DMS53 treated with DMSO at 0.1 percent for 48 hours (cell line): ENCODE measurements at regions not wholly inside any gene's neighbourhood (a gene's known extent, or its start where the extent isn't known, plus 50 kb on each side); places are given as distances from the start of the nearest gene placed in this dataset.
"Not testable (repeated sequence)": the region's sequence is repeated elsewhere in the genome, so short reads cannot be mapped to it uniquely, and the experiment has no call there.

Experiments used
- DNase-seq: peaks from one replicate; lab custom pipeline; 2025; ENCODE audit not compliant: unreplicated experiment; lab: John Stamatoyannopoulos, UW

DNA sequence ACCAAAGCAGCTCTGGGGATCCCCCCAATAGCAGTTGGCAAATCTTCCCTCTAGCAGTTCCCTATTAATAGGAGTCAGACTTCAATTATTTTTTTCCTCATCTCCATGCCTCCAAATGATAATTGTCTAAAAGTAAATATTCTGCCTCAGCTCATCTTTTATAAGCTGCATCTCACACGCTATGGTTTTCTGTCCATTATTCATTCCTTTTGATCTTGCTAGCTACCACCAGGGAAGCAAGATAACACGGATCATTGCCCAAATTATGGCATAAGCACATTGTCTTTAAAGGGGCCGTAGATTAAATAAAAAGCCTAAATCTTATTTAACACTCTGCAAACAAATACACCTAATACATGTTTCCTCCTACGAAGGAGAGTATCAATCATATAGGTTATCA, 670.8 kb upstream of the FLRT2 start:
- DNase-seq = no peak

DNA sequence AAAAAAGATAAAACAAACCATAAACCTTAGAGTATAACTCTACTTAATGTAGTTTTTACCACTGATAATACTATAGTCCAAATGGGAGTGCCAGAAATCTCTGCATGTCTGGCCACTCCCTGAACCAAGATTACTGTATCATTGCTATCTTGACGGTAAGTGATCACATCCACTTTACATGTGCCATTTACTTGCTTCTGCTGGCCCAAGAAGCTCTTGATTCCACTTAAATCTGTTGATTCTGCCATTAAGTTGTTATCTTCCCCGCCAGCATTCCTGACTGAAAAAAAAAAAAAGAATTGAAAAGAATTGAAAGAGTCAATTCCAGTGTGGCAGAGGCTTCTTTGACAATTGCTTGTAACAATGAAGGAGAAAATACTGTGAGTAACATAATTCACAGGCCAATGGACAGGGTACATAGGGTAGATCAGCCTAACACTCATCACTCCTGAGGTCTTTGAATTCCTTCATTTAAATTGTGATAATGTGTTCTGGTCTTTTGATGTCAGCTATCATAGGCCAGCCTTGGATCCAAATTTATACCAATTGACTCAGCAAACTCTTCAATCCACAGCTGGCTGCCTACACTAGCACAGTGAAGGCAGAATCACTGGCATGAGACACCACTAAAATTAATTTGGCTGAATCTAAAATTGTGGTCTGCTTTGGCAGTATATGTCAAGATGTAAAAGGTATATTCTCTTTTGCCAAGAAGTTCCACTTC, 665.2 kb upstream of the FLRT2 start:
- DNase-seq = no peak

DNA sequence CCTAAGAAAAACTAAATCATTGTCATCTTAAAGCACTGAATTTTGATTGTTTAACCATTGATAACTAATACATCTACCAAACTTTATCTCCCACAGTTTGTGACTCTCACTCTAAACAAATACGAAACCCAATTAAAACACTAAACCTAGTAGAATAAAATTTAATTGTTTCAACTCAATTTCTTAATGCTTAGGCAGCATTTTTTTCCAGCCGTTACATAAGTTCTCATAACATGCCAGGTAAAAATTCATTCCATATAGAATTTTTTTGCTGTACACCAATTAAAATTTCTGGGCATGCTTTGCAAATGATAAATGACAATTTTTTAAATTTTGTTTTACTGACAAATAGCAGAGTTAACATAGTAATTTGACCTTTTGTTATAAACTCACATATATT, 658.2 kb upstream of the FLRT2 start:
- DNase-seq = no peak

DNA sequence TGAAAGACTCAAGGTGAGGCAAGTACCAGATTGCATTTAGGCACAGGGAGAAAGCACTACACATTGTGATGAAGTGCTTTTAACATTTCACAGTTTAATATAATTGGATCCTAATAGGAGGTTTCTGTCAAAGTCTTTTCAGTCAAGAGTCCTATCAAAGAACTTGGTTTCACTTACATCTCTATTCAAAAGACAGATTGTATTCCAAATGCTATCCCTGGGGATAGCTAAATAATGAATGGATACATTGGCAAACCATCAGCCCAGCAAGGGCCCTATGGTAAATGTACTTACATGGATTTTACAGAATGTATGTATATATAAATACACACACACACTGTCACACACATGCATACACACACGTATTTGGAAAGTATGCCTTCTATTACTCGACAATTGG, 655.5 kb upstream of the FLRT2 start:
- no peak for DNase-seq

DNA sequence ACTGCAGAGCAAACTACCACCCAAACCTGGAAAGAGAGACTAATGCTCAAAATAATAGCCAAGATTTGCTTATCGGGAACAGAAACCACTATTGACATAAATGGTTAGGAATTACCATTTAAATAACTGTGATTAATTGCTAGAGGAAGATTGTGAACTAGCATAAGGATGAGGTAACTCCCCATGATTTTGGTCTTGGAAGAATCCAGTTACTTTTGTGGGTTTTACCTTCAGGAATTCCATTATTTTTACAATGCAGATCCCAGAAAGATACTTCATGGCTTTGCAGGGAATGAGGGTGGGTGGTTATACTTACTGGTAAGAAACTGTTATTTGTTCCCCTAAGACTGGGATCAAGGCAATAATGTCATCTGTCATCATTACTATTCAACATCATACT, 652.9 kb upstream of the FLRT2 start:
- no peak for DNase-seq

DNA sequence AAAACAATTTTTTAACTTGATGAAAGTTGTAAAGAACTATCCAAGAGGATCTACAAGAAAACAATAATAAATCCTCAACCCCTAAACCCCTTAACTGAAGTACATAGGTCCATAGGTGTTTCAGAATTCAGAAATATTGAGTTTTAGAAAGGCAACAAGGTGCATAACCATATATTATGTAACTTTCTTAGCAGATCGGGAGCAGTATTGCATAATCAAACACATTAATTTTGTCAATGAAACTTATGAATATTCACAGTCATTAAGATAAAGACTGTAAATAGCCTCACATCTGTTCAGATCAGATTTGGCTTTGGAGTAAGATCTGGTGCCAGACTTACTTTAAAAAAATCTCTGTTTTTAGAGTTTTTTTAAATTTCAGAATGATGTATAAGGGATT, 647.1 kb upstream of the FLRT2 start:
- DNase-seq = no peak

DNA sequence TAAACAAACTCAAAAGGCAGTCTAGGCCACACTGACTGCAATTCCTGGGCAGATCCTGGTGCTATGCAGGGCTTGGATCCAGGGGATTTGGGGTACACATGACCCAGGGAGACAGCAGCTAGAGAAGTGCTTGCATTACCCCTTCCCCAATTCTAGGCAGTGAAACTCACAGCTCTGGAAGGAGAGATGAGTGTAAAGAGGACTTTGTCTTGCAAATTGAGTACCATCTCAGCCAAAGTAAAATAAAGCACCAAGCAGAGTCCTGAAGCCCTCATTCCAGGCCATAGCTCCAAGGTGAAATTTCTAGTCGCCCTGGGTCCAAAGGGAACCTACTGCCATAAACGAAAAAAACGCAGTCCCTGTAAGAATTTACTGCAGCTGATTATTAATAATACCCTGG, 644.9 kb upstream of the FLRT2 start:
- no peak for DNase-seq

DNA sequence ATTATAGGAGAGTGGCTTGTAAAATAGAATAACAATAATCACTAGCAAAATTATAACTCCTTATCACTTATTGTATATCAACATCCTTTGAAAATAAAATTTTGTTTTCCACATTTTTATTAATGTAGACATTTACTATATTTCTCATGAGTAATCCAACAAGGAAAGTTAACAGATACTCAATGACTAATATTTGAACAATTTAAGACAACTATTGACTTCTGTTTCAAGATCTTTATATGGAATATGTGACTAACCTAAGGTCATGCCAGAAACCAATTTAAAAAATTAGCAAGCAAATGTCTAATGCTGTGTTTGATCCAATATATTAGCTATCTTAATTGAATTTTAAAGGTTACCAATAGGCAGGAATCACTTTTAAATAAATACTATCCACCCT, 638.5 kb upstream of the FLRT2 start:
- no peak for DNase-seq

DNA sequence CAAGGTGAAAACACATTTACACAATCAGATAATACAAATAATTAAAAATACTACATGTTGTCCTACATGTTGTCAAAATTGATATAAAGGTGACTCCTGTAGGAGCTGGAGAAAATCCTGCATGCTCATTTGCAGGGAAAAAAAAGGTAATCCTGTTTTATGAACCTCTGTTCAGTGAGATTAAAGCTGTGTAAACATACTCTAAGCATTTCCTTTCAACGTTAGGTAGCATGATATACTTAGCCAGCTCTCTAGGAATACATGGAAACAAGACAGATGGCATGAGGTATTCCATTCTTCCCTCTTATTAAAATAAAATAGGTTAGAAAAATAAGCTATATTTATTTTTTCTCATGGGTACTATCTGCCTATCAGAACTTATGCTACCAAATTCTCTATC, 635.7 kb upstream of the FLRT2 start:
- DNase-seq = peak; percentile 67

DNA sequence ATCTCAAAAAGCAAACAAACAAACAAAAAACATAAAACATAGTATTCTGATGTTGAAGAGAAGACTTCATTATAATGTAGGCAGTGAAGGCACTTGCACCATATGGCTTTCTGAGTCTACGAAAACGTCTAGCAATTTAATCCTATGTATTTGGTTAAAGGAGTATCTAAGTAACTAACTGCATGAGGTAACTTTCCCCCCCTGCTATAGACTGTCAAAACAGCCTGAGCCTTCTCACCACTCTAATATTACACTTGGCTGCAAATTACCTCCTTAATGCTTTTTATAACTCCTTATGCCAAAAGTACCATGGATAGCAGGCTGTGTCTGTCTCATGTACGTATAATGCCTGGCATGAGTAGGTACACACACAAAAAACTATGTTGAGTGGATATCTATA, 607.6 kb upstream of the FLRT2 start:
- no peak for DNase-seq

DNA sequence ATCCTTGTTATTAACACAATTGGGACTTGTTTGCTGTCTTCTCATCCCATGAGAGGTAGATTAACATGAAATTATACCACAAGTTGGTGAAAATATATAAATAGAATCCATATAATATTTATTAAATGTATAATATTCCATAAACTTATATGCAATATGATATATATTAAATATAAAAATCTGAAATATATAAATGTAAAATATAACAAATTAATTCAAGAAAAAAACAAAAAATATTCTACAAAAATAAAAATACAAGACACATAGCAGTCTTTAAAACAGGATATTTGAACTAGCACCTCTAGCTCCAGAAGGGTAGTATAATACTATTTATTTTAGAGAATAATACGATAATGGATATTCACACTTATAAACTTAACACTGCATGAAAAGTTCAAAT, 603.3 kb upstream of the FLRT2 start:
- no peak for DNase-seq

DNA sequence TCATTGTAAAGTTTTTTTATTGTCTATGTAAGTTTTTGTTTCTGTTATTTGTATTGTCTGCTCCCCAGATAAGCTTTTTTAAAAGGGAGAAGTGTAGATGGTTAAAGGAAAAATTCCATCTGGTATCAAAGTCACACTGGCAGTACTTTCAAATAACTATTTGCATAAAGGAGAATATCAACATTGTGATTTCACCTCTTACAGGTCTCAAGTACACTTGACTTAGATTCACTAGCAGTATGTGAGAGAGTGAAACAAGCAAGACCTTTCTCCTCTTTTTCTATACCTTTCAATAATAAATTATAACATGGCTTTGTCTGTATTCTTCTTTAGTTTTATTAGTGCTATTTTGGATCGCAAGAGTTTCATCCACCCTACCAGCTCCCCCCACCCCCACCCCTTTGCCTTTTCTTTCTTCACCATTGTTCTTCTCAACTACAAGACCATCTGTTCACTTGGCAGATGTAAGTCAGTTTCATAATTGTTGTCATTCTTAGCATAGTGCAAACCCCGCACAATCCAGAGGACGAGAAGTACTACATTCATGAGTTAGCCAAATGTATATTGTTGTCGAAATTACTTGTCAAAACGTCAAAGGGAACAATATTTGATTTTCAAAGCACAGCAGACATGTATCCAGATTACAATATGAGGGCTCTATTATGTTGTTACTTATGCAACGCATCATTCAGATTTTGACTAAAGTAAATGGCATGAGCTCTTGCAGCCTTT, 602.7 kb upstream of the FLRT2 start:
- peak; percentile 61 for DNase-seq

DNA sequence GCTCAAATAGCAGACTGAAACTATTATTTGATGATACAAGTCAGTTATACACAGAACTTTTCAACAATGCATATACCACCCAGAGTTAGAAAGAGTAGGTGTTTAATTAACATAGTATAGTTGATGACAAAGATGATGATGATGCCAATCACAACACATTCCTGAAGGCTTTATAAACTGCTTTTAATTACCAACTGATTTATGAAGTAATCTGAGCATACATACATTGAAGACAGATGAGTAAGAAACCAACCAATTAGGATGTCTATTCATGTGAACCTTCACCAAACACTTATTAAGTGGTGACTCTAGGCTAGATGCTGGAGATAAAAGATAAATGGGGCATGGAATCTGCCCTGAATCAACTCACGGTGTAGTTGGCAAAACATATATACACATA, 600.9 kb upstream of the FLRT2 start:
- DNase-seq = no peak

DNA sequence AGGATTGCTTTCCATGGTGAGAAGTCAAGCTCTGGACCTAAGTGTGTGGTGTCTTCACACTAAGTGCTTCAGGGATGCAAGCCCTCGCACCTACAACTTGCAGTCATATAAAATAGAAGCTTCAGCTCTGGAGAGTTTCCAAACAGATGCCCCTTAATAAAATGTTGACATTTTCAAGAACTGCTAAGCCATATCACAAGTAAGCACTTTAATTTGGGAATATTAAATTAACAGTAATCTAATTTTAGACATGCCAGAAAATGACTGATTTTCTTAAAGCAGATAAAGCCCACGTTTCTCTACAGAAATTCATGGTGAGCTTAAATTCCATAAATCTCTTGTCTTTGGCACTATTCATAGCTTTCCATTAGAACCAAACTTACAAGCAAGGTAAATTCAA, 600.1 kb upstream of the FLRT2 start:
- DNase-seq = no peak

DNA sequence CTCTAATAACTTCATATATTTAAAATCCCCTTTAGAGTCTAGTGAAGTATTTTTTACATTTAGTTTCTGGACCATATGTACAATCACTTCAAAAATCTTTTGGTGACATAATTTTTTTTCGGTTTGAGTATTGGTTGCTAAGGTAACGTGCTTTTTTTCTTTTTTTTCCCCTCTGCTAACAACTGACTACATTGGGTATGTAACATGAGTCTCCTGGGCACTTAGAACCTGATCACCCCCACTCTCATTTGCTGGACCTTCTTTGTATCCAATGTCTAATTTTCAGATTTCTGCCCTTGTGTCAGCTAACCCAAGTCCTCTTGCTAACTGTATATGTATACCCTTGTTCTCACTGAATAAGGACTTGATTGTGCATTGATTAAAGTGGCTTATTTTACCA, 592.9 kb upstream of the FLRT2 start:
- DNase-seq = no peak

DNA sequence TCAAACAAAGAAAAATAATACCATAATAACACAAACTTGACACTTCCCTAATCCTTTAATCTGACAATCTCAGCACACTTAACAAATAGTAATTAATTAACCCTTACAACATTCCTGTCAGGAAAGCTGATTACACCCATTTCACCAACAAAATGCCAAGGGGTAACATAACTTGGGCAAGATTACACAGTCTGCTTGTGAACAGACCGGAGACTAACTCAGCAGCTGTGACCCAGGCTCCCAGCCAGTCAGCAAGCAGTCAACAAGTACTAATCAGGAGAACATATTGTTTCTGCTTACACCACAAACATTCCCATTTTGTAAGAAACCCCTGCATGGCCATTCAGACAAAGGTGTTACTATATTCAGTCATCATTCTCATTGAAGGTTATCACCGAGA, 592.5 kb upstream of the FLRT2 start:
- DNase-seq = no peak

DNA sequence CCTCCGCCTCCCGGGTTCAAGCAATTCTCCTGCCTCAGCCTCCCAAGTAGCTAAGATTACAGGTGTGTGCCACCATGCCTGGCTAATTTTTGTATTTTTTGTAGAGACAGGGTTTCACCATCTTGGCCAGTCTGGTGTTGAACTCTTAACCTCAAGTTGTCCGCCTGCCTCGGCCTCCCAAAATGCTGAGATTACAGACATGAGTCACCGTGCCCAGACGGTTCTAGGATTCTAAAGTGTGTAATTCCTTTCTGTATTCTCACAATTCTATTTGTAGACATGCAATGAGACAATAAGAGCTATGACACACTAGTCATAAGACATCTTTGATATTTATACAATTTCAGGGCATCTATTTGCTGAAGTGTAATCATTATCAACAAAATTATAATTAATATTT, 585.0 kb upstream of the FLRT2 start:
- DNase-seq = not testable (repeated sequence)

DNA sequence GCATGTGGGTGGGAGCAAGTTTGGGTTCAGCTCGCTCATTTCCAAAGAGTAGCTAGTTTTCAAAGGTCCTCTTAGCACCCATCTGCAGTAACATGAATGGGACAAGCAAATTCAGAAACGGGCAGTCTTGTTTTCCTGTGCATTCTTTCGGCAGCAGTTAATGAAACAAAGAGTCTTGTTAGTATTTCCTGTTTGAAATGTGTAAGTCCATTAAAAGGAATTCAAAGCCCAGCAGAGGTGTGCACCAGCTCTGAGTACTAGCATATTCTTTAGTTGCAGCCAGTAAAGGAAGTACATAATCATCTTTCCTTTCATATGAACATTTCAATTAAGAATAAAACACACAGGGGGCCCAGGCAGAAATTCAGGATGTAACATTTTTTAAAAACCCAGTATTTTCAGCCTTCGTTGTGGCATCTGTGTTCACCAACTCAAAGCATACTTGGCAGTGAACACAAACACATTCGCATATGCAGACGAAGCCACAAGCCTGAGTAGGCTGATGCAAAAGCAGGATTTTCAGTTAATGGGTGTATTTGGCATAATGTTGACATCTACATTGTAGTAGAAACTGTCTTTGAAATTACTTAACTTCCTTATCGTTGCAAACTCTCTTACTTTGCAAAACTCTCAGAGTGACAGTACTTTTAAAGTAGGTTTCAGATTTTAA, 570.0 kb upstream of the FLRT2 start:
- DNase-seq = no peak

DNA sequence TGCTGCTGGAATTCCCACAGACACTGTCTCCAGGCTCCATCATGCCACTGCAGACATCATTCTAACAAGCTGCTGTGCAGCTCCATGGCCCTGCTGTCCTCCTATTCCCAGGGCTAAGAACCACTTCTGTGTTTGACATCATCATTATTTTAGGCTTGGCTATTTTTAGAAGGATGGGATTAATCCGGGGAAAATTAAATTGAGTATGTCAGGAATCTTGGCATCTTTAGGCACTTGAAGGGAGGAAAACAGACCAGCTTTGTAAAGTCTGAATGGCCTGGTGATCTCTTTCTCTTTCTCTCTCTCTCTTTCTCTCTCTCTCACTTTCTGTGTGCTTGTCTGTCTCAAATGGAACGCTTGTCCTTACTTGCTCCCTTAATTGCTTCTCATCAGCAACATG, 568.3 kb upstream of the FLRT2 start:
- no peak for DNase-seq

DNA sequence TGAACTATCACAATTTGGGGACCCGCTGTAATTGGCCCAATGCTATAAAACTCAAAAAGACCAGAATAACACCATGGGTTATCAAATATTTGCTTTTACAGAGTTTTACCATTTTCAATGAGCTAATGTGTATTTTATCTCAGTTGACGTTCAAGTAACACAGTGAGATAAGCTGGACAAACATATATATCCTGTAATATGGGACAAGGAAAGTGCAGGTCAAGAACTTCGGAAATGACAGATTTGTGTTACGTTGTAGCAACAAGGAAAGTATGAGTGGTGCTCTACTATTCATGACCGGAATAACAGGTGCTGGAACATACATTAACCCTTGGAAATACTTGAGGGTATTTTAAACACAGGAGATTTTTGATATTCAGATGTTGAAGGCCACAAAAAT, 566.4 kb upstream of the FLRT2 start:
- peak; percentile 72 for DNase-seq

DNA sequence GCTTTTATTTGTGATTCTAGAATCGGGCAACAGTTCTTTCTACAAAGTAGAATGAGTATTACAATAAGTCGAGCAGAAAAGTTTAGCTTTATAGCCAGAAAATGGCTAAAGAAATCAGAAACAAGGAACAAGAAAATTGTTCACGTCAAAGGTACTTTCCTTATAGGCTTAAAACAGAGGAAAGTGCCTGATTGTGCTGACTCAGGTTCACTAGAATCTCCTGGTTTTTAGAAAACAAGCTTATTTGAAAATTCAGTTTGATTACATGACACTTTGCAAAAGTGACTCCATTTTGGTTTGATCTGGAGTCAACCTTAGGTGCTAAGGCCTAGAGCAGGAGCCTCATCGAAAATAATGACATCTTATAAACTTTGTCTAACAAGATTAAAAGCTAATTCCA, 564.7 kb upstream of the FLRT2 start:
- no peak for DNase-seq

DNA sequence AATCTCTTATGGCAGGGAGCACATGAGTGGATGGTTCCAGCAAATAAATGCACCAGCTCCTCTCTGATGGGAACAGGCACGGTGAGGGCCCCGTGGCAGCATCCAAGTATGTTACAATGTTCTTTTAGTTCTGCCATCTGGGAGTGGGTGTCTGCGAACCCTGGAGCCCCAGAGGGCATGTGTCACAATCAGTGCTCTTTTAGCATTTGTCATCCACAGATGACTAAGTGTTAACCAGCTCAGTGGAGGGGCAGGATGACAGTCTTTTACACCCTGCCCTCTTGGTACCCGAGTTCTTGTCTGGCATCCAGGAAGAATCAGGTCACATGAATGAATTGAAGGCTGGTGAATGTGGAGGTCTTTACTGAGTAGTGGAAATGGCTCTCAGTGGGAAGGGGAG, 560.4 kb upstream of the FLRT2 start:
- no peak for DNase-seq
